ENCODE measurements at regions not wholly inside any gene's neighbourhood (a gene's known extent, or its start where the extent isn't known, plus 50 kb on each side); places are given as distances from the start of the nearest gene placed in this dataset.

DNA sequence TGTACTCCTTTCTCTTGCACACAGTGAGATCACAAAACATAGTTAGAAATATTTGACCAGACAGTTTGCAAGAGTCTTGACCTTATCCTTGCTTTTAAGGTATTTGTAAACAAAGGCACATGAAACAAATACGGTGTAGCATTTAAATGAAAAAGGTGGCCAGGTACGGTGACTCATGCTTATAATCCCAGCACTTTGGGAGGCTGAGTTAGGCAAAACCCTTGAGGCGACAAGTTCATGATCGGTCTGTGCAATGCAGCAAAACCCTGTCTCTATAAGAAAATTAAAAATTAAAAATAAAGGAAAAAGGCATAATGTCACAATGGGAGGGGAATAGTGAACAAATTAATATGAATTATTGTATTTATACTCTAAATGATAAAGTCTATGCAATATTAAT, 109.5 kb upstream of the PIK3C3 start:
- no peak overlapping the region for H2BK15ac ChIP-seq (ENCODE audit: low read length)
- whole genome bisulfite sequencing, 2 donors (ENCODE audit: extremely low coverage in 2 of 2, insufficient read length in 2 of 2, insufficient replicate concordance in 1 of 2): no CpG with 5 or more reads among the region's 4 CpGs
- H2AK5ac ChIP-seq (ENCODE audit: low read depth, low read length): no peak overlapping the region
- no peak overlapping the region for H2BK120ac ChIP-seq (ENCODE audit: low read depth, low read length)
- no peak overlapping the region for H3K27ac ChIP-seq (replicated peaks; ENCODE audit: low read length)
- H3K27me3 ChIP-seq (ENCODE audit: control insufficient read depth in 3 of 3, insufficient read depth in 3 of 3, low read depth in 1 of 3, low read length in 3 of 3): peaks cover 0 to 31% (median 0%) of the 10 kb centered on the region in 3 experiments
- H3K18ac ChIP-seq (ENCODE audit: low read length): no peak overlapping the region
- no peak overlapping the region for H3K4ac ChIP-seq (ENCODE audit: low read length)
- H3K9me3 ChIP-seq (replicated peaks in 1 of 2; ENCODE audit: control insufficient read depth in 2 of 2, insufficient read depth in 1 of 2, low read depth in 1 of 2, low read length in 2 of 2): peaks cover 0 to 2% of the 10 kb centered on the region in 2 donors
- H3K23ac ChIP-seq (ENCODE audit: low read depth, low read length, poor library complexity): no peak overlapping the region
- H4K91ac ChIP-seq (ENCODE audit: low read depth, low read length, poor library complexity): no peak overlapping the region
- no peak overlapping the region for H2AFZ ChIP-seq (ENCODE audit: low read length)
- H3K4me2 ChIP-seq (ENCODE audit: insufficient read depth, low read length, poor library complexity, severe bottlenecking): no peak overlapping the region
- H3K4me3 ChIP-seq (ENCODE audit: low read length in 2 of 2): no peak overlapping the region
- H3K36me3 ChIP-seq (replicated peaks in 1 of 2; ENCODE audit: control insufficient read depth in 2 of 2, insufficient read depth in 2 of 2, low read length in 2 of 2): no peaks in the 10 kb centered on the region
- no peak for DNase-seq (ENCODE audit: low spot score)
- H3K4me1 ChIP-seq (ENCODE audit: control insufficient read depth in 2 of 2, insufficient read depth in 1 of 2, low read depth in 1 of 2, low read length in 2 of 2): peaks cover 0 to 4% of the 10 kb centered on the region in 2 donors
- H3K14ac ChIP-seq (ENCODE audit: low read length): no peak overlapping the region
- H4K8ac ChIP-seq (ENCODE audit: low read depth, low read length): no peak overlapping the region
- H3K9ac ChIP-seq (ENCODE audit: low read depth, low read length, poor library complexity): no peak overlapping the region
- no peaks in the 10 kb centered on the region for H3K79me1 ChIP-seq (ENCODE audit: low read depth, low read length)
- no peak overlapping the region for H2BK12ac ChIP-seq (ENCODE audit: low read length)
- no peak overlapping the region for H2BK5ac ChIP-seq (ENCODE audit: low read length)

- Histone ChIP-seq H2AFZ (ENCODE audit: low read length) (no peak overlapping the region), H3K9ac (ENCODE audit: low read depth, low read length, poor library complexity) (no peak overlapping the region), H4K8ac (ENCODE audit: low read depth, low read length) (no peak overlapping the region), H3K14ac (ENCODE audit: low read length) (no peak overlapping the region), H2BK15ac (ENCODE audit: low read length) (no peak overlapping the region), H3K9me3 (replicated peaks in 1 of 2; ENCODE audit: control insufficient read depth in 2 of 2, insufficient read depth in 1 of 2, low read depth in 1 of 2, low read length in 2 of 2) (no peaks in the 10 kb centered on the region), H3K27me3 (ENCODE audit: control insufficient read depth in 3 of 3, insufficient read depth in 3 of 3, low read depth in 1 of 3, low read length in 3 of 3) (peaks cover 0 to 11% (median 0%) of the 10 kb centered on the region in 3 experiments), H3K18ac (ENCODE audit: low read length) (no peak overlapping the region), H4K91ac (ENCODE audit: low read depth, low read length, poor library complexity) (no peak overlapping the region), H3K79me1 (ENCODE audit: low read depth, low read length) (no peaks in the 10 kb centered on the region), H3K4me3 (ENCODE audit: low read length in 2 of 2) (no peak overlapping the region), H3K4me2 (ENCODE audit: insufficient read depth, low read length, poor library complexity, severe bottlenecking) (no peak overlapping the region), H2BK5ac (ENCODE audit: low read length) (no peak overlapping the region), H3K27ac (replicated peaks; ENCODE audit: low read length) (no peak overlapping the region), H2AK5ac (ENCODE audit: low read depth, low read length) (no peak overlapping the region), H3K4ac (ENCODE audit: low read length) (no peak overlapping the region), H2BK120ac (ENCODE audit: low read depth, low read length) (no peak overlapping the region), H2BK12ac (ENCODE audit: low read length) (no peak overlapping the region), H3K23ac (ENCODE audit: low read depth, low read length, poor library complexity) (no peak overlapping the region), H3K36me3 (replicated peaks in 1 of 2; ENCODE audit: control insufficient read depth in 2 of 2, insufficient read depth in 2 of 2, low read length in 2 of 2) (no peaks in the 10 kb centered on the region), H3K4me1 (ENCODE audit: control insufficient read depth in 2 of 2, insufficient read depth in 1 of 2, low read depth in 1 of 2, low read length in 2 of 2) (no peaks in the 10 kb centered on the region)
- DNase-seq (ENCODE audit: low spot score): no peak
- no CpG with 5 or more reads among the region's 3 CpGs for WGBS, 2 donors (ENCODE audit: extremely low coverage in 2 of 2, insufficient read length in 2 of 2, insufficient replicate concordance in 1 of 2)
Observed at GRCh38 chr18:41842886-41843285, 112.1 kb upstream of the PIK3C3 start.

DNA sequence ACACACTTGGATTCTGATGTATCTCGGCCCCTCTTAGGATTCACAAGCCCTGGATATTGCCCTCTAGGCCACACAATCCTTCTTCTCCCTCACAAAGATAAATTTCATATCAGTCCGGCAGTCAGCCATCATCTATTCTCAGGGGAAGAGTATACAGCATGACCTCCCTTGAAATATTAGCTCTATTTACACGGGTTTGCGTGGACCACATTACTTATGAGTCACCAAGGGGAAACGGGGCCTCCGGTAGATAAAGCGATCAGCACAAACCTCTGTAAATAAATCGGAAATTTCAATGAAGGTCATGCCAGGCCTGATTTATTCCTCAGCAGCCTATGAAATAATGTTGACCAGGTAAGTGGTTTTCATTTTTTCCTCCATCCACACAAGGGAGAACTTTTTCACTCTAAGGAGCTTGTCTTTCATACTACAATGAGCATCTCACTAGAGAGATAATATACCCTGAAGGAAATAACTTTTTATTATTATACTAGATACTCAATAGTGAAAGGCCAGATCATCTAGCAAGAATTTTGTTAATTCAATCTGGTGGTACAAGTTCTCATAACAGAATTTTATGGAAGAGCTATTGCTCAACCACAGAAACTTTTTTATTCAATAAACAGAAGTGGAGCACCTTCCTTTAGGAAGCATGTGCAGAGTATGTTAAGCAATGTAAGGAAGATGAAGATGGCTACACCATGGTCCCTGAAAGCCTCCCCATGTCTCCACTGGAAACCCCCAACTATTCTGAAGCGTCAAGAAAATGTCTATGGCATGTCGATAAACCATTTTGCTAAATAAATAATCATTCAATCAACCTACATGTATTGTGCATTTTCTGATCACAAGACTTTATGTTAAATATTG, 125.2 kb upstream of the PIK3C3 start:
- H3K4me3 ChIP-seq (ENCODE audit: low read length in 2 of 2): no peak overlapping the region
- no peak overlapping the region for H2BK120ac ChIP-seq (ENCODE audit: low read depth, low read length)
- no peak overlapping the region for H3K4me2 ChIP-seq (ENCODE audit: insufficient read depth, low read length, poor library complexity, severe bottlenecking)
- no peak for DNase-seq (ENCODE audit: low spot score)
- no peaks in the 10 kb centered on the region for H3K9me3 ChIP-seq (replicated peaks in 1 of 2; ENCODE audit: control insufficient read depth in 2 of 2, insufficient read depth in 1 of 2, low read depth in 1 of 2, low read length in 2 of 2)
- no peak overlapping the region for H2AK5ac ChIP-seq (ENCODE audit: low read depth, low read length)
- H4K8ac ChIP-seq (ENCODE audit: low read depth, low read length): no peak overlapping the region
- no peaks in the 10 kb centered on the region for H3K79me1 ChIP-seq (ENCODE audit: low read depth, low read length)
- H2AFZ ChIP-seq (ENCODE audit: low read length): no peak overlapping the region
- H2BK12ac ChIP-seq (ENCODE audit: low read length): no peak overlapping the region
- no peak overlapping the region for H4K91ac ChIP-seq (ENCODE audit: low read depth, low read length, poor library complexity)
- H3K27ac ChIP-seq (replicated peaks; ENCODE audit: low read length): no peak overlapping the region
- H3K14ac ChIP-seq (ENCODE audit: low read length): no peak overlapping the region
- no peaks in the 10 kb centered on the region for H3K27me3 ChIP-seq (ENCODE audit: control insufficient read depth in 3 of 3, insufficient read depth in 3 of 3, low read depth in 1 of 3, low read length in 3 of 3)
- no peak overlapping the region for H3K23ac ChIP-seq (ENCODE audit: low read depth, low read length, poor library complexity)
- H3K4ac ChIP-seq (ENCODE audit: low read length): no peak overlapping the region
- H3K4me1 ChIP-seq (ENCODE audit: control insufficient read depth in 2 of 2, insufficient read depth in 1 of 2, low read depth in 1 of 2, low read length in 2 of 2): no peaks in the 10 kb centered on the region
- H3K9ac ChIP-seq (ENCODE audit: low read depth, low read length, poor library complexity): no peak overlapping the region
- no peaks in the 10 kb centered on the region for H3K36me3 ChIP-seq (replicated peaks in 1 of 2; ENCODE audit: control insufficient read depth in 2 of 2, insufficient read depth in 2 of 2, low read length in 2 of 2)
- H2BK5ac ChIP-seq (ENCODE audit: low read length): no peak overlapping the region
- no peak overlapping the region for H3K18ac ChIP-seq (ENCODE audit: low read length)
- no CpG with 5 or more reads among the region's 10 CpGs for WGBS, 2 donors (ENCODE audit: extremely low coverage in 2 of 2, insufficient read length in 2 of 2, insufficient replicate concordance in 1 of 2)
- H2BK15ac ChIP-seq (ENCODE audit: low read length): no peak overlapping the region

DNA sequence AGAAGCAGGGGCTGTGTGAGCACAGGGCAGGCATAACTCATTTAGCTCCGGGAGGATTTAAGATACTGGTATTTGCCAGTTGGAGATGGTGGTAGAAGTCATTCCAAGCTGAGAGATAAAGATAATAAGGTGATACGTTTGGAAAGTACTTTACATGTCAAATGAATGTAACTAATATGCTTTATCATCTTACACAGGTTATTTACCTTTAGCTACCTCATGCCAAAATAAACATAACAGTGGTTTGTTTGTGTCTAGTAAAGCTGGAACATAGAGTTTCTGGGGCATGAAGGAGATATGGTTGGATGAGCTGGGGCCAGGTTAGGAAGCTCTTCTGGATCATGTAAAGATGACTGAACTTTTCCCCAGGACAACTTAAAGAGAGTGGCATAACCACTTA, 126.9 kb upstream of the PIK3C3 start:
- Histone ChIP-seq H3K27me3 (ENCODE audit: control insufficient read depth in 3 of 3, insufficient read depth in 3 of 3, low read depth in 1 of 3, low read length in 3 of 3) (peaks cover 0 to under 1% (median 0%) of the 10 kb centered on the region in 3 experiments), H2BK15ac (ENCODE audit: low read length) (no peak overlapping the region), H2AFZ (ENCODE audit: low read length) (no peak overlapping the region), H3K4ac (ENCODE audit: low read length) (no peak overlapping the region), H2AK5ac (ENCODE audit: low read depth, low read length) (no peak overlapping the region), H4K91ac (ENCODE audit: low read depth, low read length, poor library complexity) (no peak overlapping the region), H2BK12ac (ENCODE audit: low read length) (no peak overlapping the region), H3K27ac (replicated peaks; ENCODE audit: low read length) (no peak overlapping the region), H3K4me3 (ENCODE audit: low read length in 2 of 2) (no peak overlapping the region), H3K4me2 (ENCODE audit: insufficient read depth, low read length, poor library complexity, severe bottlenecking) (no peak overlapping the region), H3K36me3 (replicated peaks in 1 of 2; ENCODE audit: control insufficient read depth in 2 of 2, insufficient read depth in 2 of 2, low read length in 2 of 2) (no peaks in the 10 kb centered on the region), H3K18ac (ENCODE audit: low read length) (no peak overlapping the region), H2BK120ac (ENCODE audit: low read depth, low read length) (no peak overlapping the region), H3K9ac (ENCODE audit: low read depth, low read length, poor library complexity) (no peak overlapping the region), H4K8ac (ENCODE audit: low read depth, low read length) (no peak overlapping the region), H3K4me1 (ENCODE audit: control insufficient read depth in 2 of 2, insufficient read depth in 1 of 2, low read depth in 1 of 2, low read length in 2 of 2) (no peaks in the 10 kb centered on the region), H3K14ac (ENCODE audit: low read length) (no peak overlapping the region), H3K23ac (ENCODE audit: low read depth, low read length, poor library complexity) (no peak overlapping the region), H3K79me1 (ENCODE audit: low read depth, low read length) (no peaks in the 10 kb centered on the region), H3K9me3 (replicated peaks in 1 of 2; ENCODE audit: control insufficient read depth in 2 of 2, insufficient read depth in 1 of 2, low read depth in 1 of 2, low read length in 2 of 2) (no peaks in the 10 kb centered on the region), H2BK5ac (ENCODE audit: low read length) (no peak overlapping the region)
- no peak for DNase-seq (ENCODE audit: low spot score)
- WGBS, 2 donors (ENCODE audit: extremely low coverage in 2 of 2, insufficient read length in 2 of 2, insufficient replicate concordance in 1 of 2): no CpG with 5 or more reads among the region's 2 CpGs

Data from neuronal stem cell (in vitro differentiated cells).